ENCODE measurements at regions not wholly inside any gene's neighbourhood (a gene's known extent, or its start where the extent isn't known, plus 50 kb on each side); places are given as distances from the start of the nearest gene placed in this dataset.

GRCh38 chr13:26456650-26457049 is 100.8 kb upstream of the WASF3 start:
- no peak for DNase-seq (ENCODE audit: low read depth, low spot score)

GRCh38 chr13:26457212-26457611 is 100.3 kb upstream of the WASF3 start:
- DNase-seq (ENCODE audit: low read depth, low spot score): no peak

- DNase-seq (ENCODE audit: low read depth, low spot score): no peak
These were observed 99.2 kb upstream of the WASF3 start for GRCh38 chr13:26458196-26458749.

- no peak for DNase-seq (ENCODE audit: low read depth, low spot score)
These were observed 98.0 kb upstream of the WASF3 start for GRCh38 chr13:26459276-26460131.

- no peak for DNase-seq (ENCODE audit: low read depth, low spot score)
These were observed 96.8 kb upstream of the WASF3 start for GRCh38 chr13:26460648-26461047.

- no peak for DNase-seq (ENCODE audit: low read depth, low spot score)
These were observed 94.2 kb upstream of the WASF3 start for GRCh38 chr13:26463296-26463695.

- DNase-seq (ENCODE audit: low read depth, low spot score): no peak
These were observed 93.6 kb upstream of the WASF3 start for GRCh38 chr13:26463848-26464247.

GRCh38 chr13:26465514-26465913 is 92.0 kb upstream of the WASF3 start:
- no peak for DNase-seq (ENCODE audit: low read depth, low spot score)

GRCh38 chr13:26465954-26466353 is 91.5 kb upstream of the WASF3 start:
- DNase-seq (ENCODE audit: low read depth, low spot score): no peak

GRCh38 chr13:26468265-26468801 is 89.2 kb upstream of the WASF3 start:
- no peak for DNase-seq (ENCODE audit: low read depth, low spot score)

- DNase-seq (ENCODE audit: low read depth, low spot score): no peak
These were observed 87.9 kb upstream of the WASF3 start for GRCh38 chr13:26469602-26470001.

GRCh38 chr13:26471807-26472206 is 85.7 kb upstream of the WASF3 start:
- DNase-seq (ENCODE audit: low read depth, low spot score): no peak

- DNase-seq (ENCODE audit: low read depth, low spot score): no peak
These were observed 83.8 kb upstream of the WASF3 start for GRCh38 chr13:26473571-26474230.

GRCh38 chr13:26474286-26474685 is 83.2 kb upstream of the WASF3 start:
- no peak for DNase-seq (ENCODE audit: low read depth, low spot score)

- DNase-seq (ENCODE audit: low read depth, low spot score): peak; percentile 64
These were observed 82.0 kb upstream of the WASF3 start for GRCh38 chr13:26475176-26476110.

GRCh38 chr13:26476111-26476781 is 81.2 kb upstream of the WASF3 start:
- DNase-seq (ENCODE audit: low read depth, low spot score): peak; percentile 38

GRCh38 chr13:26476782-26477142 is 80.7 kb upstream of the WASF3 start:
- DNase-seq (ENCODE audit: low read depth, low spot score): no peak

GRCh38 chr13:26477681-26478080 is 79.8 kb upstream of the WASF3 start:
- DNase-seq (ENCODE audit: low read depth, low spot score): no peak

GRCh38 chr13:26480246-26480855 is 77.1 kb upstream of the WASF3 start:
- DNase-seq (ENCODE audit: low read depth, low spot score): no peak

GRCh38 chr13:26482451-26483197 is 74.9 kb upstream of the WASF3 start:
- peak; percentile 61 for DNase-seq (ENCODE audit: low read depth, low spot score)
